GM12878 (cell line): ENCODE measurements at regions not wholly inside any gene's neighbourhood (a gene's known extent, or its start where the extent isn't known, plus 50 kb on each side); places are given as distances from the start of the nearest gene placed in this dataset.

Experiments
- CEBPB ChIP-seq, 2 experiments: fragments of 150-350 bp in 1 of 2; IDR thresholded peaks; 2 replicates each; pipeline ENCODE4 v1.6.1; 2012 to 2014; ENCODE audit warnings: low read depth in 2 of 2, low read length in 2 of 2, borderline replicate concordance in 1 of 2, inconsistent platforms in 1 of 2
- CREB1 ChIP-seq: IDR thresholded peaks from 2 replicates; pipeline ENCODE4 v1.6.1; 2012; ENCODE audit warnings: low read depth, mild to moderate bottlenecking, inconsistent platforms
- EP300 ChIP-seq, 2 experiments: fragments of 150-350 bp in 1 of 2; IDR thresholded peaks; 2 replicates each; pipeline ENCODE4 v1.6.1; 2011 to 2012; ENCODE audit warnings: low read depth in 2 of 2, low read length in 2 of 2, borderline replicate concordance in 1 of 2, improper control_type of control experiment in 1 of 2, inconsistent platforms in 1 of 2; ENCODE audit not compliant: control insufficient read depth in 1 of 2
- EZH2 ChIP-seq: IDR thresholded peaks from 2 replicates; pipeline ENCODE4 v1.6.1; 2012; ENCODE audit warnings: low read depth, mild to moderate bottlenecking, control low read depth, inconsistent platforms, low read length, borderline replicate concordance; ENCODE audit not compliant: control insufficient read depth
- PBX3 ChIP-seq: IDR thresholded peaks from 2 replicates; pipeline ENCODE4 v1.6.1; 2011; ENCODE audit warnings: mild to moderate bottlenecking, low read depth, low read length, moderate library complexity; ENCODE audit not compliant: insufficient replicate concordance
- POLR2AphosphoS5 ChIP-seq: IDR thresholded peaks from 2 replicates; pipeline ENCODE4 v1.6.1; 2011; ENCODE audit warnings: mild to moderate bottlenecking, low read length, inconsistent platforms
- RB1 ChIP-seq: fragments of 450-650 bp; formaldehyde crosslinking; IDR thresholded peaks from 2 replicates; pipeline ENCODE4 v1.6.1; 2017; ENCODE audit warnings: mild to moderate bottlenecking, borderline replicate concordance
- RFX5 ChIP-seq: IDR thresholded peaks from 2 replicates; pipeline ENCODE4 v1.6.1; 2011; ENCODE audit warnings: low read depth, low read length, improper control_type of control experiment
- SIX5 ChIP-seq: IDR thresholded peaks from 2 replicates; pipeline ENCODE4 v1.6.1; 2011; ENCODE audit warnings: mild to moderate bottlenecking, low read depth, low read length, moderate library complexity; ENCODE audit not compliant: severe bottlenecking
- TAF1 ChIP-seq: IDR thresholded peaks from 2 replicates; pipeline ENCODE4 v1.6.1; 2011; ENCODE audit warnings: mild to moderate bottlenecking, low read depth, low read length, borderline replicate concordance
- TCF7 ChIP-seq: IDR thresholded peaks from 2 replicates; pipeline ENCODE4 v1.6.1; 2014; ENCODE audit warnings: antibody characterized with exemption, borderline replicate concordance
- ZNF24 ChIP-seq: fragments of 450-650 bp; IDR thresholded peaks from 2 replicates; pipeline ENCODE4 v1.6.1; 2017; ENCODE audit warnings: antibody characterized with exemption, mild to moderate bottlenecking
- TF ChIP-seq, protein P1 (sequence below), 3 experiments: IDR thresholded peaks in 2 of 3; conservative IDR thresholded peaks in 1 of 3; 2 replicates each; pipeline ENCODE4 v1.5.1; 2011; ENCODE audit warnings: low read depth in 3 of 3, low read length in 3 of 3, mild to moderate bottlenecking in 3 of 3, control low read depth in 2 of 3, moderate library complexity in 2 of 3, inconsistent platforms in 1 of 3, mixed read lengths in 1 of 3; ENCODE audit not compliant: control insufficient read depth in 2 of 3, insufficient read depth in 1 of 3; ENCODE audit errors: extremely low read depth in 1 of 3

- TF ChIP-seq CEBPB (IDR thresholded peaks at IDR 0.05; ENCODE audit: borderline replicate concordance in 1 of 2, low read depth in 2 of 2, low read length in 2 of 2): no peak
- TF ChIP-seq EZH2: no peak
- no peak for TF ChIP-seq TCF7
- TF ChIP-seq EP300 (IDR thresholded peaks at IDR 0.05; ENCODE audit: borderline replicate concordance in 1 of 2, control insufficient read depth in 1 of 2, low read depth in 2 of 2, low read length in 2 of 2): no peak
- no peak for TF ChIP-seq SIX5
- TF ChIP-seq POLR2AphosphoS5: no peak
- no peak for TF ChIP-seq RB1
- no peak for TF ChIP-seq CREB1
- TF ChIP-seq TAF1: no peak
- no peak for TF ChIP-seq ZNF24
- TF ChIP-seq, protein P1, sequence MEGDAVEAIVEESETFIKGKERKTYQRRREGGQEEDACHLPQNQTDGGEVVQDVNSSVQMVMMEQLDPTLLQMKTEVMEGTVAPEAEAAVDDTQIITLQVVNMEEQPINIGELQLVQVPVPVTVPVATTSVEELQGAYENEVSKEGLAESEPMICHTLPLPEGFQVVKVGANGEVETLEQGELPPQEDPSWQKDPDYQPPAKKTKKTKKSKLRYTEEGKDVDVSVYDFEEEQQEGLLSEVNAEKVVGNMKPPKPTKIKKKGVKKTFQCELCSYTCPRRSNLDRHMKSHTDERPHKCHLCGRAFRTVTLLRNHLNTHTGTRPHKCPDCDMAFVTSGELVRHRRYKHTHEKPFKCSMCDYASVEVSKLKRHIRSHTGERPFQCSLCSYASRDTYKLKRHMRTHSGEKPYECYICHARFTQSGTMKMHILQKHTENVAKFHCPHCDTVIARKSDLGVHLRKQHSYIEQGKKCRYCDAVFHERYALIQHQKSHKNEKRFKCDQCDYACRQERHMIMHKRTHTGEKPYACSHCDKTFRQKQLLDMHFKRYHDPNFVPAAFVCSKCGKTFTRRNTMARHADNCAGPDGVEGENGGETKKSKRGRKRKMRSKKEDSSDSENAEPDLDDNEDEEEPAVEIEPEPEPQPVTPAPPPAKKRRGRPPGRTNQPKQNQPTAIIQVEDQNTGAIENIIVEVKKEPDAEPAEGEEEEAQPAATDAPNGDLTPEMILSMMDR (IDR thresholded peaks at IDR 0.05 in 2 of 3, conservative IDR thresholded peaks at IDR 0.05 in 1 of 3; ENCODE audit: control insufficient read depth in 2 of 3, extremely low read depth in 1 of 3, insufficient read depth in 1 of 3, low read depth in 3 of 3, low read length in 3 of 3): no peak
- no peak for TF ChIP-seq PBX3
- no peak for TF ChIP-seq RFX5
Measured at GRCh38 chr7:67599331-67600062, 602.9 kb downstream of the TYW1 start.
